Testis (tissue), 2 donors: ENCODE measurements at regions not wholly inside any gene's neighbourhood (a gene's known extent, or its start where the extent isn't known, plus 50 kb on each side); places are given as distances from the start of the nearest gene placed in this dataset.

Experiments
- POLR2A ChIP-seq: fragments of 450-650 bp; IDR thresholded peaks from one replicate; pipeline ENCODE4 v1.6.1; 2017; ENCODE audit warnings: antibody characterized with exemption, mild to moderate bottlenecking, moderate library complexity
- TF ChIP-seq, protein P1 (sequence below), 3 experiments: fragments of 450-650 bp in 2 of 3; fragments of 200-600 bp in 1 of 3; sonication (generic) in 1 of 3; IDR thresholded peaks; one replicate each; pipeline ENCODE4 v1.5.1; 2016 to 2019; ENCODE audit warnings: antibody characterized with exemption in 3 of 3, mild to moderate bottlenecking in 2 of 3, moderate library complexity in 1 of 3

DNA sequence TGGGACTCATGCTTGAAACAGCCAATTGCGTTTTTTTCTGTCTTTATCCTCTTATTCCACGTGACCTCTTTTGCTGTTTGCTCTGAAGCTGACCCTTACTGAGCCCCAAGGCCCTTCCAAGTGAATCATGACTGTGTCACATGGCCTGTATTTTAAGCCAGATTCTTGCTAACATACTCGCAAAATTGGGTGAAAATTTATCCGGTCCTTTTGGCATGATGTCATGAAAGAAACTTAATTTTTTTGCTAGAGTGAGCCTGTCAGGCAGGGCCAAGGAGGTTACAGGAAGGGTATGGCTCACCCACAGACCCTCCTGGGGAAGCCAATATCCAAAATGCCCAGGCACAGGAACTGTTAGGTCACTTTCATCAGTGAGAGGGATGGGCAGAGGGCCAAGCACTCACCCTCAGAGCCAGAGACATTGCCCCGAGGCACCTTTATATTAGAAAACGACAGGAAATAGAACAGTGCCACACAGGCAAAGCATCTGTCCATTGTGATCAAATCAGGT, 296.7 kb downstream of the CDH26 start:
- no peak for TF ChIP-seq POLR2A
- TF ChIP-seq, protein P1, sequence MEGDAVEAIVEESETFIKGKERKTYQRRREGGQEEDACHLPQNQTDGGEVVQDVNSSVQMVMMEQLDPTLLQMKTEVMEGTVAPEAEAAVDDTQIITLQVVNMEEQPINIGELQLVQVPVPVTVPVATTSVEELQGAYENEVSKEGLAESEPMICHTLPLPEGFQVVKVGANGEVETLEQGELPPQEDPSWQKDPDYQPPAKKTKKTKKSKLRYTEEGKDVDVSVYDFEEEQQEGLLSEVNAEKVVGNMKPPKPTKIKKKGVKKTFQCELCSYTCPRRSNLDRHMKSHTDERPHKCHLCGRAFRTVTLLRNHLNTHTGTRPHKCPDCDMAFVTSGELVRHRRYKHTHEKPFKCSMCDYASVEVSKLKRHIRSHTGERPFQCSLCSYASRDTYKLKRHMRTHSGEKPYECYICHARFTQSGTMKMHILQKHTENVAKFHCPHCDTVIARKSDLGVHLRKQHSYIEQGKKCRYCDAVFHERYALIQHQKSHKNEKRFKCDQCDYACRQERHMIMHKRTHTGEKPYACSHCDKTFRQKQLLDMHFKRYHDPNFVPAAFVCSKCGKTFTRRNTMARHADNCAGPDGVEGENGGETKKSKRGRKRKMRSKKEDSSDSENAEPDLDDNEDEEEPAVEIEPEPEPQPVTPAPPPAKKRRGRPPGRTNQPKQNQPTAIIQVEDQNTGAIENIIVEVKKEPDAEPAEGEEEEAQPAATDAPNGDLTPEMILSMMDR (IDR thresholded peaks at IDR 0.05), result no peak
